HS-5 (cell line): ENCODE measurements at regions not wholly inside any gene's neighbourhood (a gene's known extent, or its start where the extent isn't known, plus 50 kb on each side); places are given as distances from the start of the nearest gene placed in this dataset.

Source experiments
- DNase-seq: peaks from one replicate; pipeline ENCODE4 v3.0.0-alpha.2; 2012; ENCODE audit warnings: low read depth

GRCh38 chr7:116447966-116448839, 51.3 kb upstream of the CAV2 start:
- no peak for DNase-seq

- DNase-seq = no peak
Measured at GRCh38 chr7:116449441-116449840, 50.1 kb upstream of the CAV2 start.
